ENCODE measurements at regions not wholly inside any gene's neighbourhood (a gene's known extent, or its start where the extent isn't known, plus 50 kb on each side); places are given as distances from the start of the nearest gene placed in this dataset.

GRCh38 chr3:24917908-24918307 is 423.3 kb upstream of the THRB start (continued):
- TF ChIP-seq CBFB (IDR thresholded peaks at IDR 0.05; ENCODE audit: low read depth), result no peak
- TF ChIP-seq SMAD5 (IDR thresholded peaks at IDR 0.05; ENCODE audit: low read depth), result no peak
- TF ChIP-seq MAX (IDR thresholded peaks at IDR 0.05; ENCODE audit: low read depth, low read length), result no peak
- no peak for TF ChIP-seq E2F4 (IDR thresholded peaks at IDR 0.05; ENCODE audit: low read depth, low read length)
- no peak for TF ChIP-seq CREB1 (IDR thresholded peaks at IDR 0.05; ENCODE audit: low read depth)
- no peak for TF ChIP-seq NR2C2 (IDR thresholded peaks at IDR 0.05; ENCODE audit: borderline replicate concordance, control insufficient read depth, insufficient read length, low read depth)
- no peak for TF ChIP-seq IRF3 (IDR thresholded peaks at IDR 0.05)
- no peak for TF ChIP-seq ZZZ3 (IDR thresholded peaks at IDR 0.05; ENCODE audit: control insufficient read depth, insufficient read length, low read depth)
- no peak for TF ChIP-seq E4F1 (IDR thresholded peaks at IDR 0.05; ENCODE audit: borderline replicate concordance, partially characterized antibody)
- no peak for TF ChIP-seq RELB (IDR thresholded peaks at IDR 0.05; ENCODE audit: low read depth)
- TF ChIP-seq RAD21 (IDR thresholded peaks at IDR 0.05; ENCODE audit: insufficient read depth, low read depth, low read length), result no peak

All from GM12878 (cell line).